ENCODE measurements at regions not wholly inside any gene's neighbourhood (a gene's known extent, or its start where the extent isn't known, plus 50 kb on each side); places are given as distances from the start of the nearest gene placed in this dataset.

- DNase-seq = peak in 13 of 42 donors; percentile 15 to 77 (median 26)
- intact Hi-C loops (cut with DNase I) = no loop called here
Measured at GRCh38 chr18:72692086-72692485, 147.9 kb upstream of the CBLN2 start.

- intact Hi-C loops (cut with DNase I) = no loop called here
- DNase-seq = no peak
Measured at GRCh38 chr18:72687736-72688135, 143.6 kb upstream of the CBLN2 start.

- intact Hi-C loops (cut with DNase I) = no loop called here
- no peak for DNase-seq
Measured at GRCh38 chr18:72675394-72675793, 131.3 kb upstream of the CBLN2 start.

GRCh38 chr18:72674710-72675109 is 130.6 kb upstream of the CBLN2 start:
- intact Hi-C loops (cut with DNase I) = no loop called here
- DNase-seq = no peak

- intact Hi-C loops (cut with DNase I) = no loop called here
- no peak for DNase-seq
Measured at GRCh38 chr18:72673242-72673641, 129.1 kb upstream of the CBLN2 start.

GRCh38 chr18:72672364-72673184 is 128.4 kb upstream of the CBLN2 start:
- intact Hi-C loops (cut with DNase I) = no loop called here
- DNase-seq = peak in 23 of 42 donors; percentile 8 to 73 (median 30)

GRCh38 chr18:72667932-72668331 is 123.8 kb upstream of the CBLN2 start:
- no peak for DNase-seq

GRCh38 chr18:72652990-72653593 is 109.0 kb upstream of the CBLN2 start:
- DNase-seq = peak in 33 of 42 donors; percentile 12 to 81 (median 48)
- intact Hi-C loops (cut with DNase I) = no loop called here

More at GRCh38 chr18:72667932-72668331, 123.8 kb upstream of the CBLN2 start:
- intact Hi-C loops (cut with DNase I) = no loop called here

GRCh38 chr18:72651033-72651432 is 106.9 kb upstream of the CBLN2 start:
- intact Hi-C loops (cut with DNase I) = no loop called here
- DNase-seq = no peak

- intact Hi-C loops (cut with DNase I) = no loop called here
- no peak for DNase-seq
Measured at GRCh38 chr18:72648481-72648960, 104.4 kb upstream of the CBLN2 start.

GRCh38 chr18:72648079-72648478 is 103.9 kb upstream of the CBLN2 start:
- intact Hi-C loops (cut with DNase I) = no loop called here
- no peak for DNase-seq

- intact Hi-C loops (cut with DNase I) = no loop called here
- no peak for DNase-seq
Measured at GRCh38 chr18:72640557-72640956, 96.4 kb upstream of the CBLN2 start.

GRCh38 chr18:72638376-72638775 is 94.2 kb upstream of the CBLN2 start:
- intact Hi-C loops (cut with DNase I) = no loop called here

GRCh38 chr18:72637721-72638120 is 93.6 kb upstream of the CBLN2 start:
- no peak for DNase-seq
- intact Hi-C loops (cut with DNase I) = no loop called here

More at GRCh38 chr18:72638376-72638775, 94.2 kb upstream of the CBLN2 start:
- DNase-seq = no peak

- intact Hi-C loops (cut with DNase I) = no loop called here
- DNase-seq = peak in 13 of 42 donors; percentile 6 to 48 (median 12)
Measured at GRCh38 chr18:72637299-72637698, 93.2 kb upstream of the CBLN2 start.

- intact Hi-C loops (cut with DNase I) = no loop called here
Measured at GRCh38 chr18:72636611-72637010, 92.5 kb upstream of the CBLN2 start.

GRCh38 chr18:72634500-72634899 is 90.4 kb upstream of the CBLN2 start:
- intact Hi-C loops (cut with DNase I) = no loop called here

More at GRCh38 chr18:72636611-72637010, 92.5 kb upstream of the CBLN2 start:
- DNase-seq = no peak

GRCh38 chr18:72630991-72631390 is 86.8 kb upstream of the CBLN2 start:
- DNase-seq = no peak

More at GRCh38 chr18:72634500-72634899, 90.4 kb upstream of the CBLN2 start:
- DNase-seq = no peak

GRCh38 chr18:72623444-72623843 is 79.3 kb upstream of the CBLN2 start:
- intact Hi-C loops (cut with DNase I) = no loop called here

More at GRCh38 chr18:72630991-72631390, 86.8 kb upstream of the CBLN2 start:
- intact Hi-C loops (cut with DNase I) = no loop called here

GRCh38 chr18:72613534-72613930 is 69.4 kb upstream of the CBLN2 start:
- DNase-seq = no peak
- intact Hi-C loops (cut with DNase I) = no loop called here

More at GRCh38 chr18:72623444-72623843, 79.3 kb upstream of the CBLN2 start:
- no peak for DNase-seq
